C4-2B (cell line): ENCODE measurements at regions not wholly inside any gene's neighbourhood (a gene's known extent, or its start where the extent isn't known, plus 50 kb on each side); places are given as distances from the start of the nearest gene placed in this dataset.

Experiments
- H3K27ac ChIP-seq: fragments of 450-650 bp; 2 replicates; pipeline ENCODE4 v1.5.1; 2017
- ZFX ChIP-seq: fragments of 450-650 bp; IDR thresholded peaks from 2 replicates; pipeline ENCODE4 v1.6.1; 2017
- TF ChIP-seq, protein P1 (sequence below): fragments of 450-650 bp; conservative IDR thresholded peaks from 2 replicates; pipeline ENCODE4 v1.5.1; 2017; ENCODE audit warnings: mild to moderate bottlenecking

- no peak overlapping the region for H3K27ac ChIP-seq
- TF ChIP-seq, protein P1, sequence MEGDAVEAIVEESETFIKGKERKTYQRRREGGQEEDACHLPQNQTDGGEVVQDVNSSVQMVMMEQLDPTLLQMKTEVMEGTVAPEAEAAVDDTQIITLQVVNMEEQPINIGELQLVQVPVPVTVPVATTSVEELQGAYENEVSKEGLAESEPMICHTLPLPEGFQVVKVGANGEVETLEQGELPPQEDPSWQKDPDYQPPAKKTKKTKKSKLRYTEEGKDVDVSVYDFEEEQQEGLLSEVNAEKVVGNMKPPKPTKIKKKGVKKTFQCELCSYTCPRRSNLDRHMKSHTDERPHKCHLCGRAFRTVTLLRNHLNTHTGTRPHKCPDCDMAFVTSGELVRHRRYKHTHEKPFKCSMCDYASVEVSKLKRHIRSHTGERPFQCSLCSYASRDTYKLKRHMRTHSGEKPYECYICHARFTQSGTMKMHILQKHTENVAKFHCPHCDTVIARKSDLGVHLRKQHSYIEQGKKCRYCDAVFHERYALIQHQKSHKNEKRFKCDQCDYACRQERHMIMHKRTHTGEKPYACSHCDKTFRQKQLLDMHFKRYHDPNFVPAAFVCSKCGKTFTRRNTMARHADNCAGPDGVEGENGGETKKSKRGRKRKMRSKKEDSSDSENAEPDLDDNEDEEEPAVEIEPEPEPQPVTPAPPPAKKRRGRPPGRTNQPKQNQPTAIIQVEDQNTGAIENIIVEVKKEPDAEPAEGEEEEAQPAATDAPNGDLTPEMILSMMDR = no peak
- TF ChIP-seq ZFX = no peak
These were observed 149.4 kb upstream of the CHRDL1 start for GRCh38 chrX:110944751-110945675.

GRCh38 chrX:110944311-110944750 is 148.7 kb upstream of the CHRDL1 start:
- H3K27ac ChIP-seq = no peak overlapping the region
- TF ChIP-seq, protein P1 = no peak
- no peak for TF ChIP-seq ZFX

DNA sequence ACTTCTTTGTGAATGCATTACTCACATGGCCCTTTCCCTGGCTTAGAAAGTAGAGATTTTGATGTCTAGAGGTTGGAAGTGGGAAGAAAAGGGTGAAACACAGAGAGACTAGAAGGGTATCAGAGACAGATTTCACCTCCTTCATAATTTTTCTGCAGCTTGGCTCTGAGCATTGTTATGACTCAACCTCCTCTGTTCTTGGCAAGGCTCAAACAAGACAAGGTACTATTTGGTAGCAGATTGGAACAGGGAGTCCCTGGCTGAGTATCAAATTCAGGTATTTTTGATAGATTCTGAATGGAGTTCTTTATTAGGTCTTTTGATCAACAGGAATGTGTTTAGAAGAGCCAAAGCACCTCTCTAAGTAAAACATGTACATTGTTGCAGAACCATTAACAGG is 146.3 kb upstream of the CHRDL1 start:
- H3K27ac ChIP-seq = no peak overlapping the region
- TF ChIP-seq, protein P1 = no peak
- no peak for TF ChIP-seq ZFX

DNA sequence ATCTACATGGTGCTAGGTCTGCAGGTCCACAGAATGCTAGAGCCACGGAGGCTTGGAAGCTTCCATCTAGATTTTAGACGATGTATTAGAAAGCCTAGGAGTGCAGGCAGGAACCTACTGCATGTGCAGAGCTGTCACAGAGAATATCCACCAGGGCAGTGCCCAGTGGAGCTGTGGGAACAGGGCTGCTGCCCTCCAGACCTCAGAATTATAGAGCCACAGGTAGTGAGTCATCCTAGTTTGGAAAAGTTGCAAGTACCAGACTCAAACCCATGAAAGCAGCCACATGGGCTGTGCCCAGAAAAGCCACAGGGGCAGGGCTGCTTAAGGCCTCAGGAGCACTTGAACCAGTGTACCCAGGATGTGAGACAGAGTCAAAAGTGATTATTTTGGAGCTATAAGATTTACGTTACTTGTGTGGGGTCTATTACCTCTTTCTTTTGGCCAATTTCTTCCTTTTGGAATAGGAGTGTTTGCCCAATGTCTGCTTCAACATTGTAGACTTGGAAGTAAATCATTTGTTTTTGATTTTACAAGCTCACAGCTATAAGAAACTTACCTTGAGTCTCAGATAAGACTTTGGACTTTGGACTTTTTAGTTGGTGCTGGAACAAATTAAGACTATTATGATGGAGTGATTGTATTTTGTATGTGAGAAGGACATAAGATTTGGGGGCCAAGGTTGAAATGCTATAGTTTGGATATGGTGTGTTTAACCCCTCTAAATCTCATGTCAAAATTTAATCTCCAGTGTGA is 143.5 kb upstream of the CHRDL1 start:
- TF ChIP-seq ZFX = no peak
- TF ChIP-seq, protein P1 = no peak
- no peak overlapping the region for H3K27ac ChIP-seq

DNA sequence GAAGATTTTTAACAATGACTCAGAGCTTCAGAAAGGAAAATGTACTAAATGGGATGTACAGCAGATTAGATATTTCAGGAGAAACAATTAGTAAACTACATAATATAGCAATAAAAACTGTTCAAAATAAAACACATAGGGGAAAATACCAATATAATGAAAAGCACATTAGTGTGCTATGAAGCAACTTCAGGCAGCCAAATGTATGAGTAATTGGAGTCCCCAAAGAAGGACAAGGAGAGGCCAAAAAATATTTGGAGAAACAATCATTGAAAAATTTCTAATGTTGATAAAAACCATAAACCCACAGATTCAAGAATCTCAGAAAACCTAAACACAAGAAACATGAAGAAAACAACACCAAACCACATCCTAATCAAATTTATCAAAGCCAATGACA is 129.3 kb upstream of the CHRDL1 start:
- H3K27ac ChIP-seq = no peak overlapping the region
- no peak for TF ChIP-seq ZFX
- TF ChIP-seq, protein P1 = no peak

GRCh38 chrX:110920991-110921390 is 125.4 kb upstream of the CHRDL1 start:
- TF ChIP-seq, protein P1 = no peak
- no peak for TF ChIP-seq ZFX
- no peak overlapping the region for H3K27ac ChIP-seq

DNA sequence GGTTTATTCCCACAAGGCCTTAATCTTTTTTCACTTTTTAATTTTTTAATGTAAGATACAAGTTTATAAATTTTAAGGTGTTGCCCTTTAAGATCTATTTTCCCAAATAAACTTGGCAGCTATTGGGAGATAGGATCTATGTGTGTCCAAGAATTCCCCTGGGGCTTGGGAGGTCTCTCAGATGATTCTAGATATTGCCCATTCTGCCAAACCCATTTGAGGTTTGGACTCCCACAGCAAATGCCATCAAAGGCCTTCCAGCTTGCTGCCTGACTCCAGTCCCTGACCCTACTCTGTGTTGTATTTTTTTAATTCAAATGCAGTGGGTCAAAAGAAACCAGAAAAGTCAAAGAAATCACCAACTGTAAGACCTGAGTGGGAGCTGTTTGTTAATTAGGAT is 120.0 kb upstream of the CHRDL1 start:
- H3K27ac ChIP-seq = no peak overlapping the region
- TF ChIP-seq, protein P1 = no peak
- TF ChIP-seq ZFX = no peak
